Large intestine (tissue), 3 donors: ENCODE measurements at regions not wholly inside any gene's neighbourhood (a gene's known extent, or its start where the extent isn't known, plus 50 kb on each side); places are given as distances from the start of the nearest gene placed in this dataset.

ENCODE experiments used
- DNase-seq, 2 donors: peaks; one replicate each; pipeline versions ENCODE4 v3.0.0 to v3.0.0-alpha.2; 2013
- H3K27ac ChIP-seq: one replicate; pipeline ENCODE4 v1.5.1; 2013; ENCODE audit warnings: low read length
- H3K27me3 ChIP-seq: 2 replicates; pipeline ENCODE4 v1.6.1; 2013; ENCODE audit warnings: low read length; ENCODE audit not compliant: control insufficient read depth, insufficient read depth
- H3K36me3 ChIP-seq: 2 replicates; pipeline ENCODE4 v1.6.1; 2013; ENCODE audit warnings: low read length; ENCODE audit not compliant: control insufficient read depth, insufficient read depth
- H3K4me1 ChIP-seq: one replicate; pipeline ENCODE4 v1.6.1; 2013; ENCODE audit warnings: low read length; ENCODE audit not compliant: control insufficient read depth, insufficient read depth
- H3K4me3 ChIP-seq: one replicate; pipeline ENCODE4 v1.5.1; 2013; ENCODE audit warnings: low read length
- H3K9me3 ChIP-seq: one replicate; pipeline ENCODE4 v1.6.1; 2013; ENCODE audit warnings: mild to moderate bottlenecking, low read depth, low read length, moderate library complexity; ENCODE audit not compliant: control insufficient read depth
- WGBS: methylation state at CpG from one replicate; pipeline ENCODE4 v1.1.5; 2013; ENCODE audit warnings: low lambda C conversion rate; ENCODE audit not compliant: insufficient coverage; 5-methylcytosine and 5-hydroxymethylcytosine counted together

DNA sequence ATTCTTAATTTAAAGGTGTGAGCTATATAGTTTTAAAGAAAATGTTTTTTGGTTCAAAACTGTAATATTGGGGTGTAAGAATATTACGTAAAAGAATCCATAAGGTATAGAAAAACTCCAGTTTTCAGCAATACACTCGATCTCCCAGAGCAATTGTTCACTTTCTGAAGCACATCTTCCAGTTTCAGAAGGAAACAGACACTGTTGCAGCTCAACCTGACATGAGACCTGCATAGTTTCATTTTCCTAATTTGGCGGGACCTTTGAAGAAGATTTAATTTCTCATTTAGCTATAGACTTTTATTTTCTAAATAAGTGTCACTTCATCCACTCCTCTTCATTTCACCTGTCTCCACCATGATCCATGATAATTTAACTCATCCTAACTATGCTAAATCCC lies 281.5 kb downstream of the HTR1B start:
- DNase-seq: no peak
- H3K9me3 ChIP-seq: no peaks in the 10 kb centered on the region
- no peaks in the 10 kb centered on the region for H3K36me3 ChIP-seq
- H3K27me3 ChIP-seq: no peaks in the 10 kb centered on the region
- H3K4me1 ChIP-seq: no peaks in the 10 kb centered on the region
- no peak overlapping the region for H3K4me3 ChIP-seq
- no peak overlapping the region for H3K27ac ChIP-seq
- no CpG with 5 or more reads among the region's 3 CpGs for WGBS

- Histone ChIP-seq H3K4me3 (no peak overlapping the region), H3K4me1 (no peaks in the 10 kb centered on the region), H3K9me3 (no peaks in the 10 kb centered on the region), H3K27ac (no peak overlapping the region), H3K36me3 (no peaks in the 10 kb centered on the region), H3K27me3 (no peaks in the 10 kb centered on the region)
- WGBS: 80% methylated on average over 1 of the region's 3 CpGs
- DNase-seq: no peak
Measured at GRCh38 chr6:77180326-77180725, 283.0 kb downstream of the HTR1B start.

DNA sequence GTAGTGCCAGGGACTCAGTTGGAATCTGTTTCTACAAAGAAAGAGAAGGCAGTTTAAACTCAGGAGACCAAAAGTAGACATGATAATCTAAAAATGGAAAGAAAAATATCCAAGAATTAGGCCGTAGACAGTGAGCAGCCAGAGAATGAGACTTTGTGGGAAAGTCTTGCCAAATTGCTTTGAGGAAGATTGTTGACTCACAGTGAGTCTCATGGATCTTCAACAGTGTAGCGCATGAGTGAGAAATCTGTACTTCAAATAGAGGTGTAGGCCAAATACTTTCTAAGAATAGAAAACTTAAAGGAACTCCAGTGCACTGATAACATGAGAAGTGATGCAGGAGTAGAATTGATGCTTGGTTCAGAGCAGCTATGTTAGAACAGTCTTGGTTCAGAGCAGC lies 284.5 kb downstream of the HTR1B start:
- no peak for DNase-seq
- Histone ChIP-seq H3K27ac (no peak overlapping the region), H3K36me3 (no peaks in the 10 kb centered on the region), H3K4me3 (no peak overlapping the region), H3K27me3 (no peaks in the 10 kb centered on the region), H3K4me1 (no peaks in the 10 kb centered on the region), H3K9me3 (no peaks in the 10 kb centered on the region)
- no CpG with 5 or more reads among the region's 2 CpGs for WGBS

- H3K36me3 ChIP-seq: no peaks in the 10 kb centered on the region
- no peak overlapping the region for H3K4me3 ChIP-seq
- no peaks in the 10 kb centered on the region for H3K9me3 ChIP-seq
- no peaks in the 10 kb centered on the region for H3K4me1 ChIP-seq
- DNase-seq: no peak
- no peak overlapping the region for H3K27ac ChIP-seq
- H3K27me3 ChIP-seq: no peaks in the 10 kb centered on the region
Measured at GRCh38 chr6:77177470-77177869, 285.8 kb downstream of the HTR1B start.

- Histone ChIP-seq H3K4me3 (no peak overlapping the region), H3K27ac (no peak overlapping the region), H3K4me1 (no peaks in the 10 kb centered on the region), H3K9me3 (no peaks in the 10 kb centered on the region), H3K27me3 (no peaks in the 10 kb centered on the region), H3K36me3 (no peaks in the 10 kb centered on the region)
- DNase-seq: no peak
- WGBS: no CpG with 5 or more reads among the region's 7 CpGs
Measured at GRCh38 chr6:77173472-77174074, 289.7 kb downstream of the HTR1B start.

- Histone ChIP-seq H3K4me3 (no peak overlapping the region), H3K27ac (no peak overlapping the region), H3K36me3 (no peaks in the 10 kb centered on the region), H3K4me1 (no peaks in the 10 kb centered on the region), H3K27me3 (no peaks in the 10 kb centered on the region), H3K9me3 (no peaks in the 10 kb centered on the region)
- no peak for DNase-seq
- WGBS: no CpG with 5 or more reads among the region's 6 CpGs
Measured at GRCh38 chr6:77172578-77172977, 290.7 kb downstream of the HTR1B start.

- Histone ChIP-seq H3K27me3 (no peaks in the 10 kb centered on the region), H3K36me3 (no peaks in the 10 kb centered on the region), H3K4me1 (no peaks in the 10 kb centered on the region), H3K27ac (no peak overlapping the region), H3K9me3 (no peaks in the 10 kb centered on the region), H3K4me3 (no peak overlapping the region)
- DNase-seq: no peak
Measured at GRCh38 chr6:77159730-77160129, 303.6 kb downstream of the HTR1B start.

DNA sequence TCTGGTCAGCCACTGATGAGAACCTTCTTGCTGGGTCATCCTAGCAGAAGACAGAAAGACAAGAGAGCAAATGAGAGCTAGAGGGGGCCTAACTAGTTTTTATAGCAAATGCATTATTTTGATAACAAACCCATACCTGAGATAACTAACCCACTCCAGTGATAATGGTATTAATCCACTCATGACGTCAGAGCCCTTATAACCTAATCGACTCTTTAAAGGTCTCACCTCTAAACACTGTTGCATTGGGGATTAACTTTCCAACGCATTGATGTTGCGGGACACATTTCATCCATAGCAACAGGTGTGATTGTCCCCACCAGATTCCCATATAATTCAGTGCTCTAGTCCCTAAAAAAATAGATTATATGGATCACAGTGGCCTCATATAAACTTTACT lies 312.1 kb downstream of the HTR1B start:
- H3K4me1 ChIP-seq: no peaks in the 10 kb centered on the region
- no peak overlapping the region for H3K27ac ChIP-seq
- WGBS: 100% methylated on average over 1 of the region's 4 CpGs
- H3K4me3 ChIP-seq: no peak overlapping the region
- H3K36me3 ChIP-seq: no peaks in the 10 kb centered on the region
- DNase-seq: no peak
- no peaks in the 10 kb centered on the region for H3K27me3 ChIP-seq
- no peaks in the 10 kb centered on the region for H3K9me3 ChIP-seq

GRCh38 chr6:77150736-77151135 lies 312.6 kb downstream of the HTR1B start:
- H3K27me3 ChIP-seq: no peaks in the 10 kb centered on the region
- H3K4me1 ChIP-seq: no peaks in the 10 kb centered on the region
- DNase-seq: no peak
- H3K27ac ChIP-seq: no peak overlapping the region
- no peaks in the 10 kb centered on the region for H3K9me3 ChIP-seq
- no peak overlapping the region for H3K4me3 ChIP-seq
- H3K36me3 ChIP-seq: no peaks in the 10 kb centered on the region

- no peak for DNase-seq
- H3K9me3 ChIP-seq: no peaks in the 10 kb centered on the region
- 83% methylated on average over 1 of the region's 1 CpG for WGBS
Measured at GRCh38 chr6:77145244-77145643, 318.0 kb downstream of the HTR1B start.

GRCh38 chr6:77143659-77144447 lies 319.4 kb downstream of the HTR1B start:
- DNase-seq: peak; percentile 1 to 58
- no peaks in the 10 kb centered on the region for H3K27me3 ChIP-seq
- no CpG with 5 or more reads among the region's 5 CpGs for WGBS
- no peak overlapping the region for H3K27ac ChIP-seq
- no peaks in the 10 kb centered on the region for H3K4me1 ChIP-seq
- no peak overlapping the region for H3K4me3 ChIP-seq
- H3K9me3 ChIP-seq: no peaks in the 10 kb centered on the region
- no peaks in the 10 kb centered on the region for H3K36me3 ChIP-seq

More at GRCh38 chr6:77145244-77145643, 318.0 kb downstream of the HTR1B start:
- no peaks in the 10 kb centered on the region for H3K36me3 ChIP-seq
- no peaks in the 10 kb centered on the region for H3K4me1 ChIP-seq
- no peaks in the 10 kb centered on the region for H3K27me3 ChIP-seq
- H3K4me3 ChIP-seq: no peak overlapping the region
- H3K27ac ChIP-seq: no peak overlapping the region
